ENCODE measurements at regions not wholly inside any gene's neighbourhood (a gene's known extent, or its start where the extent isn't known, plus 50 kb on each side); places are given as distances from the start of the nearest gene placed in this dataset.

- FAIRE-seq (peak; percentile 27), DNase-seq (ENCODE audit: insufficient read length, low spot score) (peak; percentile 57)
- no peak for TF ChIP-seq POLR2A (IDR thresholded peaks at IDR 0.05; ENCODE audit: low read depth, low read length)
Measured at GRCh38 chr6:21679761-21680265, 86.3 kb downstream of the SOX4 start.

GRCh38 chr6:21680611-21681010, 87.1 kb downstream of the SOX4 start:
- no peak for FAIRE-seq
- no peak for DNase-seq (ENCODE audit: insufficient read length, low spot score)
- no peak for TF ChIP-seq POLR2A (IDR thresholded peaks at IDR 0.05; ENCODE audit: low read depth, low read length)

- no peak for TF ChIP-seq POLR2A (IDR thresholded peaks at IDR 0.05; ENCODE audit: low read depth, low read length)
- no peak for FAIRE-seq
- DNase-seq (ENCODE audit: insufficient read length, low spot score) = no peak
Measured at GRCh38 chr6:21690489-21690888, 96.9 kb downstream of the SOX4 start.

- TF ChIP-seq POLR2A (IDR thresholded peaks at IDR 0.05; ENCODE audit: low read depth, low read length) = no peak
- FAIRE-seq (no peak), DNase-seq (ENCODE audit: insufficient read length, low spot score) (no peak)
Measured at GRCh38 chr6:21691685-21692346, 98.3 kb downstream of the SOX4 start.

- no peak for FAIRE-seq
- no peak for TF ChIP-seq POLR2A (IDR thresholded peaks at IDR 0.05; ENCODE audit: low read depth, low read length)
- DNase-seq (ENCODE audit: insufficient read length, low spot score) = no peak
Measured at GRCh38 chr6:21692721-21693120, 99.2 kb downstream of the SOX4 start.

GRCh38 chr6:21694168-21694567, 100.6 kb downstream of the SOX4 start:
- DNase-seq (ENCODE audit: insufficient read length, low spot score) = no peak
- no peak for TF ChIP-seq POLR2A (IDR thresholded peaks at IDR 0.05; ENCODE audit: low read depth, low read length)
- no peak for FAIRE-seq

- DNase-seq (ENCODE audit: insufficient read length, low spot score) (no peak), FAIRE-seq (no peak)
- no peak for TF ChIP-seq POLR2A (IDR thresholded peaks at IDR 0.05; ENCODE audit: low read depth, low read length)
Measured at GRCh38 chr6:21707524-21708319, 114.2 kb downstream of the SOX4 start.

GRCh38 chr6:21708320-21708580, 114.7 kb downstream of the SOX4 start:
- no peak for FAIRE-seq
- DNase-seq (ENCODE audit: insufficient read length, low spot score) = no peak
- no peak for TF ChIP-seq POLR2A (IDR thresholded peaks at IDR 0.05; ENCODE audit: low read depth, low read length)

GRCh38 chr6:21710216-21710615, 116.7 kb downstream of the SOX4 start:
- DNase-seq (ENCODE audit: insufficient read length, low spot score) (no peak), FAIRE-seq (no peak)
- no peak for TF ChIP-seq POLR2A (IDR thresholded peaks at IDR 0.05; ENCODE audit: low read depth, low read length)

GRCh38 chr6:21710908-21711627, 117.5 kb downstream of the SOX4 start:
- DNase-seq (ENCODE audit: insufficient read length, low spot score) (no peak), FAIRE-seq (no peak)
- no peak for TF ChIP-seq POLR2A (IDR thresholded peaks at IDR 0.05; ENCODE audit: low read depth, low read length)

GRCh38 chr6:21712213-21712612, 118.7 kb downstream of the SOX4 start:
- DNase-seq (ENCODE audit: insufficient read length, low spot score) = no peak
- no peak for TF ChIP-seq POLR2A (IDR thresholded peaks at IDR 0.05; ENCODE audit: low read depth, low read length)
- FAIRE-seq = no peak

GRCh38 chr6:21713481-21713880, 119.9 kb downstream of the SOX4 start:
- FAIRE-seq (no peak), DNase-seq (ENCODE audit: insufficient read length, low spot score) (no peak)
- no peak for TF ChIP-seq POLR2A (IDR thresholded peaks at IDR 0.05; ENCODE audit: low read depth, low read length)

GRCh38 chr6:21715180-21715579, 121.6 kb downstream of the SOX4 start:
- DNase-seq (ENCODE audit: insufficient read length, low spot score) (no peak), FAIRE-seq (no peak)
- no peak for TF ChIP-seq POLR2A (IDR thresholded peaks at IDR 0.05; ENCODE audit: low read depth, low read length)

- no peak for TF ChIP-seq POLR2A (IDR thresholded peaks at IDR 0.05; ENCODE audit: low read depth, low read length)
- no peak for DNase-seq (ENCODE audit: insufficient read length, low spot score)
- FAIRE-seq = no peak
Measured at GRCh38 chr6:21722510-21722909, 129.0 kb downstream of the SOX4 start.
